Colonic mucosa (tissue), 4 donors: ENCODE measurements at regions not wholly inside any gene's neighbourhood (a gene's known extent, or its start where the extent isn't known, plus 50 kb on each side); places are given as distances from the start of the nearest gene placed in this dataset.
A peak's percentile ranks its signal among the peaks of the same experiment; 100 is the strongest.

Source experiments
- DNase-seq: peaks from one replicate; pipeline ENCODE4 v3.0.0-alpha.2; 2020
- H3K27ac ChIP-seq: fragments of 200-600 bp; one replicate; pipeline ENCODE4 v1.8.0; 2021
- H3K27me3 ChIP-seq: fragments of 200-600 bp; one replicate; pipeline ENCODE4 v1.8.0; 2021
- H3K36me3 ChIP-seq: fragments of 200-600 bp; one replicate; pipeline ENCODE4 v1.8.0; 2021
- H3K4me1 ChIP-seq: fragments of 200-600 bp; one replicate; pipeline ENCODE4 v1.8.0; 2021; ENCODE audit warnings: mild to moderate bottlenecking
- H3K4me3 ChIP-seq: fragments of 200-600 bp; one replicate; pipeline ENCODE4 v1.8.0; 2021
- H3K9ac ChIP-seq, 2 donors: one replicate each; pipeline ENCODE4 v1.7.0; 2013; ENCODE audit warnings: control low read depth in 2 of 2, low read depth in 2 of 2, low read length in 2 of 2
- H3K9me3 ChIP-seq: fragments of 200-600 bp; one replicate; pipeline ENCODE4 v1.8.0; 2021
- CTCF ChIP-seq: fragments of 200-600 bp; IDR thresholded peaks from one replicate; pipeline ENCODE4 v1.8.0; 2022; ENCODE audit warnings: antibody characterized with exemption, mild to moderate bottlenecking
- intact Hi-C: fragments of 100-400 bp; cut with DNase I; formaldehyde crosslinking; loops from one replicate; pipeline ENCODE4 v1.14.1; 2022
- donor health status: healthy.
- donor health status: DM: no; HTN: no; CAD: no.
- donor health status: DM: no; HTN: no; CAD: no.

- intact Hi-C loops: no loop called here
- H3K4me3 ChIP-seq: no peak overlapping the region
- no peaks in the 10 kb centered on the region for H3K27me3 ChIP-seq
- no peaks in the 10 kb centered on the region for H3K36me3 ChIP-seq
- no peak for TF ChIP-seq CTCF
- H3K9ac ChIP-seq: peak overlapping the region in 1 of 2 donors; percentile 44
- peaks cover 9% of the 10 kb centered on the region for H3K4me1 ChIP-seq
- no peak for DNase-seq
- H3K9me3 ChIP-seq: no peaks in the 10 kb centered on the region
- H3K27ac ChIP-seq: peak overlapping the region; percentile 74
Observed at GRCh38 chr10:94043431-94043990, 49.8 kb downstream of the PLCE1 start.

- intact Hi-C loops: no loop called here
- H3K27me3 ChIP-seq: no peaks in the 10 kb centered on the region
- no peak for DNase-seq
- H3K36me3 ChIP-seq: no peaks in the 10 kb centered on the region
- H3K4me3 ChIP-seq: no peak overlapping the region
- no peak overlapping the region for H3K27ac ChIP-seq
- peaks cover 9% of the 10 kb centered on the region for H3K4me1 ChIP-seq
- H3K9ac ChIP-seq: no peak overlapping the region
- no peak for TF ChIP-seq CTCF
- H3K9me3 ChIP-seq: no peaks in the 10 kb centered on the region
Observed at GRCh38 chr10:94046098-94046497, 52.4 kb downstream of the PLCE1 start.

GRCh38 chr10:94047293-94047692, 53.6 kb downstream of the PLCE1 start:
- Histone ChIP-seq H3K27me3 (no peaks in the 10 kb centered on the region), H3K4me3 (no peak overlapping the region), H3K9ac (no peak overlapping the region), H3K36me3 (no peaks in the 10 kb centered on the region), H3K27ac (no peak overlapping the region), H3K4me1 (peaks cover 9% of the 10 kb centered on the region), H3K9me3 (no peaks in the 10 kb centered on the region)
- no peak for DNase-seq
- intact Hi-C loops: no loop called here
- no peak for TF ChIP-seq CTCF

- H3K36me3 ChIP-seq: no peaks in the 10 kb centered on the region
- H3K4me1 ChIP-seq: peaks cover 5% of the 10 kb centered on the region
- H3K27ac ChIP-seq: no peak overlapping the region
- H3K9me3 ChIP-seq: no peaks in the 10 kb centered on the region
- no peak for TF ChIP-seq CTCF
- no peak overlapping the region for H3K9ac ChIP-seq
- H3K4me3 ChIP-seq: no peak overlapping the region
- intact Hi-C loops: no loop called here
- no peaks in the 10 kb centered on the region for H3K27me3 ChIP-seq
- DNase-seq: no peak
Observed at GRCh38 chr10:94049911-94050310, 56.2 kb downstream of the PLCE1 start.

- Histone ChIP-seq H3K9ac (no peak overlapping the region), H3K9me3 (no peaks in the 10 kb centered on the region), H3K27me3 (no peaks in the 10 kb centered on the region), H3K27ac (no peak overlapping the region), H3K36me3 (no peaks in the 10 kb centered on the region), H3K4me3 (no peak overlapping the region), H3K4me1 (peaks cover under 1% of the 10 kb centered on the region)
- intact Hi-C loops: no loop called here
- no peak for TF ChIP-seq CTCF
- no peak for DNase-seq
Observed at GRCh38 chr10:94052281-94052680, 58.5 kb downstream of the PLCE1 start.
